Body of pancreas (tissue), 4 donors: ENCODE measurements at regions not wholly inside any gene's neighbourhood (a gene's known extent, or its start where the extent isn't known, plus 50 kb on each side); places are given as distances from the start of the nearest gene placed in this dataset.

ENCODE experiments used
- ATAC-seq: fragments of 150-250 bp; one replicate; pipeline ENCODE4 v1.9.1; 2016
- DNase-seq, 4 donors: peaks; one replicate each; pipeline ENCODE4 v3.0.0-alpha.2; 2019
- H3K27ac ChIP-seq, 4 donors: fragments of 200-600 bp; sonication (generic); 1 replicate in 3 of 4; 2 replicates in 1 of 4; pipeline versions ENCODE4 v1.5.1 to v1.6.1; 2016 to 2019; ENCODE audit warnings: mild to moderate bottlenecking in 1 of 4, mixed read lengths in 1 of 4, moderate library complexity in 1 of 4
- H3K27me3 ChIP-seq, 2 donors: fragments of 200-600 bp; sonication (generic); one replicate each; pipeline ENCODE4 v1.6.0; 2016; ENCODE audit warnings: mild to moderate bottlenecking in 1 of 2
- H3K36me3 ChIP-seq, 2 donors: fragments of 200-600 bp; sonication (generic); replicated peaks in 1 of 2; 2 replicates each; pipeline ENCODE4 v1.5.1; 2016; ENCODE audit warnings: low read depth in 2 of 2; ENCODE audit not compliant: insufficient read depth in 1 of 2
- H3K4me1 ChIP-seq: fragments of 200-600 bp; sonication (generic); one replicate; pipeline ENCODE4 v1.6.0; 2016
- H3K4me3 ChIP-seq, 2 donors: fragments of 200-600 bp; sonication (generic); 1 replicate in 1 of 2; 2 replicates in 1 of 2; pipeline ENCODE4 v1.5.1; 2016 to 2019
- H3K9me3 ChIP-seq, 3 donors: fragments of 200-600 bp; sonication (generic); 1 replicate in 2 of 3; 2 replicates in 1 of 3; pipeline ENCODE4 v1.5.1; 2016
- CTCF ChIP-seq, 7 experiments: fragments of 450-650 bp in 4 of 7; fragments of 200-600 bp in 3 of 7; sonication (generic) in 3 of 7; IDR thresholded peaks; one replicate each; pipeline ENCODE4 v1.5.1; 2016 to 2019; ENCODE audit warnings: antibody characterized with exemption in 7 of 7
- POLR2A ChIP-seq, 3 donors: fragments of 450-650 bp; IDR thresholded peaks; one replicate each; pipeline ENCODE4 v1.6.1; 2016; ENCODE audit warnings: antibody characterized with exemption in 3 of 3, mild to moderate bottlenecking in 2 of 3
- WGBS, 2 donors: methylation state at CpG; one replicate each; pipeline ENCODE4 v1.1.5; 2017; 5-methylcytosine and 5-hydroxymethylcytosine counted together
- intact Hi-C: fragments of 100-400 bp; cut with DNase I; formaldehyde crosslinking; loops from one replicate; pipeline ENCODE4 v1.15.1; 2023

DNA sequence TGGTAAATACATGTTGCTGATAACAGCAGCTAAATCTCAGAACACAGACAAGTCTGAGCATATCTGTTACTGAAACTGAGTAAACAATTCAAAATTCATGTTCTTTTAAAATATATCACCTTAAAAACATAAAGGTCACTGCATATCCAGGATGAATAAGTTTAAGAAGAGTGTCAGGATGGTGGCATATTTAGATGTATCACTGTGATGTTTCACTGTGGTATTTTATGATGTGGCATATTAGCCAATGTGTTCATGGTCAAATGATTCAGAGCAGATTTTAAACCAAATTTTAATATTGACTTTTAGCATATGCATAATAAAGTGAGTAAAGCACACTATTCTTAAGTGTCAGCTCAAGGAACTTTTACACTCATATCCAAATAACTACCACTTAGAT lies 346.4 kb upstream of the DPPA4 start:
- Histone ChIP-seq H3K4me3 (no peak overlapping the region), H3K36me3 (no peaks in the 10 kb centered on the region), H3K27me3 (no peaks in the 10 kb centered on the region), H3K27ac (no peak overlapping the region), H3K9me3 (no peaks in the 10 kb centered on the region), H3K4me1 (peaks cover 19% of the 10 kb centered on the region)
- ATAC-seq (no peak), DNase-seq (no peak)
- TF ChIP-seq POLR2A (IDR thresholded peaks at IDR 0.05) (no peak), CTCF (IDR thresholded peaks at IDR 0.05) (no peak)
- intact Hi-C loops, result no loop called here

DNA sequence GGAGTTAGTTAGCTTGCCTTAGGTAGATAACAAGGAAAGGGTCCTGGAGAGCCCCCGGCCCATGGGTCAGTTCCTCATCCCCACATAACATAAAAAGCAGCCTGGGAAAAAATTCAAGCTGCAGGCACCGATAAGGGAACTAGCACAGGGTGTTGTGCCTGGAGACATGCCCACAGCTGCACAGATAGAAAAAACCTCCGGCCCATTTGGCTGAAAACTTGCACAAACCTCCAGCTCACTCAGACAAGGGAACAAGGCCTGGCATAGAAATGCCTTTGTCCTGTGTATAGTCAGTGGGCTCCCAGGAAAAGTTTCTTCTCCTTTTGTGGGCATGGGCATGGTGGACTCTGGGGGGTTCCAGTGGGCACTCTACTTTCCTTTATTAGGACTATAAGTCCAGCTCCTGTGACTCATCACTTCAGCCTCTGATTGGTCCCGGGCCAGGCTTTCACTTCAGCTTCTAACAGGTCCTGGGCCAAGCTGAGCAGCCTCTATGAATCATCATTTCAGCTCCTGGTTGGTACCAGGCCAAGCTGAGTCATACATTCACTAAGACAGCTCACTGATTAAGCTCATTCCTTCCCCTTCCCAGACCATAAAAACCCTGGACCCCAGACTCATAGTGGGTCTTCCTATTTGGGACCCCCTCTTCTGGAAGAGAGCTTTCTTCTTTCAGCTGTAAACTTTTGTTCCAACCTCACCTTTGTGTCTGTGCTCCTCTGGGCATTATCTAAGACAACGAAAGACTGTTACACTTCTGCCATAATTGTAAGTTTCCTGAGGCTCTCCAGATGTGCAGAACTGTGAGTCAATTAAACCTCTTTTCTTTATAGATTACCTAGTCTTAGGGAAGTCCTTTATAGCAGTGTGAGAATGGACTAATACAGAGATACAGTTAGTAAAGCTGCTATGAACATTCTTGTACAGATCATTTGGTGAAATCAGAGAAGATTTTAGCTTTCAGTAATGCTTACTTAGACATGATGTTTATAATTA lies 348.0 kb upstream of the DPPA4 start:
- H3K4me1 ChIP-seq, result peaks cover 14% of the 10 kb centered on the region
- H3K9me3 ChIP-seq, result no peaks in the 10 kb centered on the region
- no peaks in the 10 kb centered on the region for H3K36me3 ChIP-seq
- DNase-seq (peak; percentile 94 to 97 (median 97)), ATAC-seq (peak; percentile 100)
- no peak for TF ChIP-seq POLR2A (IDR thresholded peaks at IDR 0.05)
- no peak for TF ChIP-seq CTCF (IDR thresholded peaks at IDR 0.05)
- no peak overlapping the region for H3K4me3 ChIP-seq
- intact Hi-C loops, result no loop called here
- WGBS, 2 donors, result 23 to 35% methylated on average over 5 of the region's 5 CpGs
- no peaks in the 10 kb centered on the region for H3K27me3 ChIP-seq
- peak overlapping the region; percentile 46 to 77 (median 68) for H3K27ac ChIP-seq

- intact Hi-C loops, result no loop called here
- Histone ChIP-seq H3K27ac (no peak overlapping the region), H3K9me3 (no peaks in the 10 kb centered on the region), H3K27me3 (no peaks in the 10 kb centered on the region), H3K36me3 (no peaks in the 10 kb centered on the region), H3K4me3 (no peak overlapping the region), H3K4me1 (peaks cover 14% of the 10 kb centered on the region)
- ATAC-seq (no peak), DNase-seq (no peak)
- TF ChIP-seq CTCF (IDR thresholded peaks at IDR 0.05) (no peak), POLR2A (IDR thresholded peaks at IDR 0.05) (no peak)
Measured at GRCh38 chr3:109687626-109688025, 350.3 kb upstream of the DPPA4 start.

- TF ChIP-seq POLR2A (IDR thresholded peaks at IDR 0.05) (no peak), CTCF (IDR thresholded peaks at IDR 0.05) (no peak)
- no peak for DNase-seq
- H3K4me1 ChIP-seq, result no peaks in the 10 kb centered on the region
- no peaks in the 10 kb centered on the region for H3K27me3 ChIP-seq
- no peak for ATAC-seq
- H3K27ac ChIP-seq, result no peak overlapping the region
- H3K9me3 ChIP-seq, result no peaks in the 10 kb centered on the region
- intact Hi-C loops, result no loop called here
- no peak overlapping the region for H3K4me3 ChIP-seq
- H3K36me3 ChIP-seq, result no peaks in the 10 kb centered on the region
Measured at GRCh38 chr3:109696932-109697331, 359.6 kb upstream of the DPPA4 start.

- TF ChIP-seq CTCF (IDR thresholded peaks at IDR 0.05) (no peak), POLR2A (IDR thresholded peaks at IDR 0.05) (no peak)
- WGBS, 2 donors, result 45 to 46% methylated on average over 1 of the region's 1 CpG
- Histone ChIP-seq H3K4me3 (no peak overlapping the region), H3K27ac (no peak overlapping the region), H3K36me3 (no peaks in the 10 kb centered on the region), H3K9me3 (no peaks in the 10 kb centered on the region), H3K4me1 (no peaks in the 10 kb centered on the region), H3K27me3 (no peaks in the 10 kb centered on the region)
- intact Hi-C loops, result no loop called here
- ATAC-seq, result no peak
- DNase-seq, result no peak
Measured at GRCh38 chr3:109702252-109702651, 364.9 kb upstream of the DPPA4 start.
